Activated CD4-positive, alpha-beta T cell treated with anti-CD3 and anti-CD28 coated beads for 24 hours (primary cell): ENCODE measurements at regions not wholly inside any gene's neighbourhood (a gene's known extent, or its start where the extent isn't known, plus 50 kb on each side); places are given as distances from the start of the nearest gene placed in this dataset.
"Not testable (repeated sequence)": the region's sequence is repeated elsewhere in the genome, so short reads cannot be mapped to it uniquely, and the experiment has no call there.

Experiments used
- DNase-seq, 2 donors: peaks; one replicate each; pipeline ENCODE4 v3.0.0-alpha.2; 2020; ENCODE audit warnings: low read depth in 2 of 2

- DNase-seq, result no peak
Measured at GRCh38 chr18:60017371-60017770, 117.6 kb downstream of the PMAIP1 start.

GRCh38 chr18:60015826-60016225 lies 116.0 kb downstream of the PMAIP1 start:
- DNase-seq, result not testable (repeated sequence)

GRCh38 chr18:60013148-60013547 lies 113.4 kb downstream of the PMAIP1 start:
- not testable (repeated sequence) for DNase-seq

GRCh38 chr18:60010984-60011383 lies 111.2 kb downstream of the PMAIP1 start:
- DNase-seq, result no peak

- no peak for DNase-seq
Measured at GRCh38 chr18:60010513-60010912, 110.7 kb downstream of the PMAIP1 start.

GRCh38 chr18:60007661-60008060 lies 107.9 kb downstream of the PMAIP1 start:
- DNase-seq, result no peak

- no peak for DNase-seq
Measured at GRCh38 chr18:60003610-60004185, 103.9 kb downstream of the PMAIP1 start.

- DNase-seq, result no peak
Measured at GRCh38 chr18:59996370-59996966, 96.7 kb downstream of the PMAIP1 start.

- no peak for DNase-seq
Measured at GRCh38 chr18:59994357-59994756, 94.6 kb downstream of the PMAIP1 start.

GRCh38 chr18:59993560-59993959 lies 93.8 kb downstream of the PMAIP1 start:
- DNase-seq, result no peak

- no peak for DNase-seq
Measured at GRCh38 chr18:59990121-59990823, 90.5 kb downstream of the PMAIP1 start.

GRCh38 chr18:59988098-59988706 lies 88.4 kb downstream of the PMAIP1 start:
- DNase-seq, result peak; percentile 22 to 26

- DNase-seq, result no peak
Measured at GRCh38 chr18:59987102-59987501, 87.3 kb downstream of the PMAIP1 start.

- DNase-seq, result no peak
Measured at GRCh38 chr18:59986139-59986538, 86.3 kb downstream of the PMAIP1 start.

- DNase-seq, result no peak
Measured at GRCh38 chr18:59985289-59985688, 85.5 kb downstream of the PMAIP1 start.

- no peak for DNase-seq
Measured at GRCh38 chr18:59983506-59983905, 83.7 kb downstream of the PMAIP1 start.

GRCh38 chr18:59980188-59980637 lies 80.4 kb downstream of the PMAIP1 start:
- no peak for DNase-seq

- DNase-seq, result no peak
Measured at GRCh38 chr18:59971871-59972428, 72.2 kb downstream of the PMAIP1 start.

GRCh38 chr18:59971144-59971543 lies 71.3 kb downstream of the PMAIP1 start:
- DNase-seq, result not testable (repeated sequence)

GRCh38 chr18:59969477-59970028 lies 69.8 kb downstream of the PMAIP1 start:
- DNase-seq, result not testable (repeated sequence)

GRCh38 chr18:59968583-59968982 lies 68.8 kb downstream of the PMAIP1 start:
- no peak for DNase-seq

GRCh38 chr18:59967878-59968277 lies 68.1 kb downstream of the PMAIP1 start:
- no peak for DNase-seq
